NCI-H2107 (cell line): ENCODE measurements at regions not wholly inside any gene's neighbourhood (a gene's known extent, or its start where the extent isn't known, plus 50 kb on each side); places are given as distances from the start of the nearest gene placed in this dataset.

Experiments
- DNase-seq: peaks from one replicate; lab custom pipeline; 2025; lab: John Stamatoyannopoulos, UW

DNA sequence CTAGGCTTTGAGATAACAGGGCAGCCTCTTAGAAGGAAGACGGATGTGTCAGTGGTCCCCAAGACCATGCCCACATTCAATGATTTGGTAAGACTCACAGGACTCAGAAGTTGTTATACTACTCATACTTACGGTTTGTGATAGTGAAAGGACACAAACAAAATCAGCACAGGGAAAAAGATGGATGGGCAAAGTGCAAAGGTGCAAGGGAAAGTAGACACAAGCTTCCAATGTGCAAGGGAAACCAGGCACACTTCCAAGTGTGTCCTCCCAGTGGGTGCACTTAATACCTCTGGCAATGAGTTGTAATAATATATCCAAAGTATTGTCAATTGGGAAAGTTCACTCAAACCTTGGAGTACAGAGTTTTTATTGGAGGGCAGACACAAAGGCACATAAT lies 53.8 kb upstream of the VCX start:
- no peak for DNase-seq

- DNase-seq: no peak
Measured at GRCh38 chrX:7788334-7788733, 54.6 kb upstream of the VCX start.

DNA sequence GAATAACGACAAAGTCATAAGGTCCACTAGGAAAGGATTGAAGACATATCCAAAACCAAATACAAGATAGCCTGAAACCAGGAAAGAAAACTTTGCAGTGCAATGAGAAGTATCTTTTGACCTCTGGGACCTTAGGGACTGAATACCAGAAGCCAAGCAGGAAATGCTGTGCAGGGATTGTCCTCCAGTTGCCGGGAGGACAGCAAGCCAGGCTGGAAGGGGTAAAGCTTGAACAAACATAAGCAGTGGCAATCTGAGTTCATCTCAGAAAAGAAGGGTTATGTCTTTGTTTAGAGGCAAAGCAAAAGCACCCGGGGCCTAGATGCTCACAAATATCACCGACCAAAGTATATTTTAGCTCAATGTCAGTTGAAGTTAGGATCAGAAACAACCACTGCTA lies 55.3 kb upstream of the VCX start:
- DNase-seq: no peak

DNA sequence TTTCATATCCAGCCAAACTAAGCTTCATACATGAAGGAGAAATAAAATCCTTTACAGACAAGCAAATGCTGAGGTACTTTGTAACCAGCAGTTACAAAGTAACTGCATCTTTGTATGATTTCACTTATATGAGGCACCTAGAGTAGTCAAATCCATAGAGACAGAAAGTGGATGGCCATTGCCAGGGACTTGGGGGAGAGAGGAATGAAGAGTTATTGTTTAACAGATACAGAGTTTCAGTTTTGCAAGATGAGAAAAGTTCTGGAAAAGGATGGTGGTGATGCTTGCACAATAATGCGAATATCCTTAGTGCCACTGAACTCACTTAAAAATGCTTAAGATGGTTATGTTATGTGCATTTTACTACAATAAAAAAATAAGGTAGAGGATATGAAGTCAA lies 58.4 kb upstream of the VCX start:
- DNase-seq: no peak

- no peak for DNase-seq
Measured at GRCh38 chrX:7779644-7780043, 63.3 kb upstream of the VCX start.

DNA sequence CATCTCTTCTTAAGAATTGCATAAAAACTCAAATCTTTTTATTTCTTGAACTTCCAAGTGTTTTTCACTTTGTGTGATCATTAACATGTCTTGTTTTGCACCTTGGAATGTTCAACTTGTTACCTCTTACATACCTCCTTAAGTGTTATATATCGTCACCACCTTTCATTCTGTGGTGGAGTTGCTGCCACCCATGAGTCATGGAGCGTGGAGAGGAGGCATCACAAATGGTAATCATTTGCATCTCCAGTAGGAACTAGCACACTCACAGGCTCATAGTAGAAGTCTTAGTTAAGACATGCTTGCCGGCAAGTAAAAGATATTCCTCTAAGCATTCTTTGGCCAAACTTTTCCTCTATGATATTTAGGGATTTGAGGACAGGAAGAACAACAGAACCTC lies 67.0 kb upstream of the VCX start:
- no peak for DNase-seq

GRCh38 chrX:7771788-7772438 lies 71.1 kb upstream of the VCX start:
- DNase-seq: no peak

- no peak for DNase-seq
Measured at GRCh38 chrX:7759830-7760229, 83.1 kb upstream of the VCX start.

DNA sequence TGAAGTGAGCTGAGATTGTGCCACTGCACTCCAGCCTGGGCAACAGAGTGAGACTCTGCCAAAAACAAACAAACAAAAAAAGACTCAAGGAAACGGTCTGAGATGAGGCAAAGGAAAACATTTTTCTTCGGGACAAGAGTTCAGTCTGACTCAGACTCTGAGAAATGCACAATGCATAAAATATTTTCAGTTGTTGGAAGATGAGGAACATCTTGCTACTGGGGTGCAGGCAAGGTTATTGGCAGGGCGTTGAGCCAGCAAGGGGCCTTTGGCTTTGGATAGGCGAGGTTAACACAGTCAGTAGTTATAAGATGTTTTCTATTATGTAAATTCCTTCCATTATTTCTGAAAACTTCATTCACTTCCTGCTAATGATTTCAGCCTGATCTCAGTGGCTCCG lies 96.1 kb upstream of the VCX start:
- no peak for DNase-seq

GRCh38 chrX:7730071-7730470 lies 112.9 kb upstream of the VCX start:
- no peak for DNase-seq

DNA sequence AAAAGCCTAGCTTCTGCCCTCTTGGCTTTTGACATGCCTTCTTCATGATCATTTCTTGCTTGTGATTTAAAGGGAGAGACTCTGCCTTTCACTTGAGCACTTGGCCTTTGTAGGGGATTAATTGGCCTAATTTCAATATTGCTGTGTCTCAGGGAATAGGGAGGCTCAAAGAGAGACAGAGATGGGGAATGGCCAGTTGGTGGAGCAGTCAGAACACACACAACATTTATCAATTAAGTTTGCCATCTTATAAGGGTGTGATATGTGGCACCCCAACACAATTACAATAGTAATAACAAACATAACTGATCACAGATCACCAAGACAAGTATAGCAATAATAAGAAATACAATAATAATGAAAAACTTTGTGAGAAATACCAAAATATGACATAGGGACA lies 122.5 kb upstream of the VCX start:
- no peak for DNase-seq

DNA sequence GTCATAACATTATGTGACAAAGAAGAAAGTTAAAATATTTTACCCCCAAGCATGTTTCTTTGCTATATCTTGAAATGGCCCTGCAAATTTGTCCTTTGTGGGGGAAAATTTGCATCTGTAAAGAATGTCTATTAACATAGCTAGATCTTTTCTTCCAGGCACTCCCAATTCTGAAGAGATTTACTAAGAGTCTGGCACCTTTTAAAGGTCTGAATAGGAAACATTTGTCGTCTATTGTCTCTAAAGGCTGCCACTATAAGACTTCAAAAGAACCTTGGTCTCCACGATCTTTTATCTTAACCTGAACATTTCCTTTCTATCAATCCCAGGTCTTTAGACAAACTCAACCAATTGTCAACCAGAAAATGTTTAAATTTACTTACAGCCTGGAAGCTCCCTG lies 128.6 kb upstream of the VCX start:
- no peak for DNase-seq

- DNase-seq: no peak
Measured at GRCh38 chrX:7711167-7711566, 131.8 kb upstream of the VCX start.

GRCh38 chrX:7709845-7710244 lies 133.1 kb upstream of the VCX start:
- DNase-seq: no peak

DNA sequence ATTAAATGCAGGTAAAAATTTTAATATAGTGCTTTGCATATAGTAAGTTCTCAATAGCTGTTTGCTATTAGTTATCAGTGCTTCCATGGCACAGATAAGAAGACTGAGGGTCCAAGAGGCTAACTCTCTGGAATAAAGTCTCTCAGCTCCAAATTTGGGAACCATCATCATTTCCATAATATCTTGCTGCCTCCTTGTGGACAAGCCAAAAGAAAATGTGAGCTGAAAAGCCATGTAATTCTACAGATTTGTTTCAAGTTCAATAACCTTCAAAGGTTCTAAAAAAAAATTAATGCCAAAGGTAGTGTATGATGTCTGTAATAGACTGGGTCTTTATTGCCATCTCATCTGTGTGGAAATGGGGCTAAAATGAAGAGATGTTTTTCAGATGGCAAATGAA lies 136.9 kb upstream of the VCX start:
- DNase-seq: no peak

- no peak for DNase-seq
Measured at GRCh38 chrX:7704205-7704604, 138.8 kb upstream of the VCX start.

DNA sequence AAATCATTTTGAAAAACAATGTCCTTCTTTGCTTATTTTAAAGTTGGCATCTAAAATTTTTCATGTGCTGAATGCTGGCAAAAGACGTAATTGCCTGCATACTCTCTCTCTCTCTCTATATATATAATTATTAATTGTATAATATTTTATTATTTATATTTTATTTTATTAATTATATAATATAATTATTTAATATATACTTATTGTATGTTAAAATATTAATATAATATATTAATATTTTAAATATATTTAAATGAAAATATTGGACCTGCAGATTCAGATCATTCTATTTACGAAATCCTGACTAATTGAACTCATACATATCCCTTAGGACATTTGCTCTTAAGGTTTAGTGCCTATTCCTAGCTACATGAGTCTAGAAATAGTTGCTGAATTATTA lies 144.7 kb upstream of the VCX start:
- DNase-seq: no peak

DNA sequence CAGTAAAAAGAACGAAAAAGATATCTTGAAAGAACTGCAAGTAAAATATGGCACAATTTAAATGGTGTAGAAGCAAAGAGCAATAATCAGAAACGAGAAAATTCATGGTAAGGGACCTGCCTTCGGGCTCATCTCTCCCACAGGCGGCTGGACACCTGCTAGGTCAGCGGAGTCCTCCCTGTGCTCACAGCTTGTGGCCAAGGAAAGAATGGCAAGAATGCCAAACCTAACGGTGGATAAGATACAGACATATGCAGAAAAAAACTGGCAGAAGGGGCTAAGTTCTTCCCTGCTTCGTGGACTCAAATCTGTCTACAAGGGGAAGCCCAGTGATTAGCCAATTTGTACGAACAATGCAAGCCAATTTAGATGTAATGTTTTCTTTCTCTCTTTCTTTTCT lies 152.1 kb upstream of the VCX start:
- DNase-seq: no peak

GRCh38 chrX:7689791-7690412 lies 153.1 kb upstream of the VCX start:
- DNase-seq: no peak

GRCh38 chrX:7680181-7680580 lies 162.8 kb upstream of the VCX start:
- no peak for DNase-seq

- no peak for DNase-seq
Measured at GRCh38 chrX:7654316-7654715, 188.7 kb upstream of the VCX start.

- DNase-seq: no peak
Measured at GRCh38 chrX:7647831-7648230, 195.1 kb upstream of the VCX start.

GRCh38 chrX:7641141-7641540 lies 201.8 kb upstream of the VCX start:
- DNase-seq: no peak

DNA sequence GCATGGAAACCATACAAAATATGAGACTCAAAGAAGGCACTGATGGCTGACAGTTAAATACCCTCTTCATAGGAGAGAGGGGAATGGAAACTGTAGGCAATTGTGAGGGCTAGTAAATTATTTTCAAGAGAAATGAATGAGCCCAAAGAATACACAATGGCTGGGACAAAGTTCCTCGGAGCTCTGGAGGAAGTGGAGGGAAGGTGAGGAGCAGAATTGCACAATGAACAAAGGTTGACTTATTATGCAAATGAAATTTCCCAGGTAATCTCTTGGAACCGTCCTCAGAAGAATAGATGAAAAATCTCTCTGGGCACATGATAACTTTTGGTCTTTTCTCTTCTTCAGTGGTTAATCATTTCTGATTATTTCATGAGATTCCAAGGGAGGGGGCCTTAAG lies 202.6 kb upstream of the VCX start:
- DNase-seq: no peak
